Parathyroid adenoma (tissue), 2 donors: ENCODE measurements at regions not wholly inside any gene's neighbourhood (a gene's known extent, or its start where the extent isn't known, plus 50 kb on each side); places are given as distances from the start of the nearest gene placed in this dataset.

ENCODE experiments used
- H2AFZ ChIP-seq: fragments of 300-600 bp; sonication (generic); one replicate; pipeline ENCODE4 v1.7.0; 2017; ENCODE audit warnings: antibody characterized with exemption, mild to moderate bottlenecking
- H3K27ac ChIP-seq: fragments of 300-600 bp; sonication (generic); one replicate; pipeline ENCODE4 v1.7.0; 2017
- H3K27me3 ChIP-seq: fragments of 300-600 bp; sonication (generic); one replicate; pipeline ENCODE4 v1.7.0; 2017; ENCODE audit warnings: low read length; ENCODE audit not compliant: control insufficient read depth, insufficient read depth
- H3K36me3 ChIP-seq: fragments of 300-600 bp; sonication (generic); one replicate; pipeline ENCODE4 v1.7.0; 2017; ENCODE audit warnings: low read length; ENCODE audit not compliant: control insufficient read depth, insufficient read depth
- H3K4me1 ChIP-seq: fragments of 300-600 bp; sonication (generic); one replicate; pipeline ENCODE4 v1.7.0; 2017; ENCODE audit warnings: control low read depth
- H3K4me2 ChIP-seq: fragments of 300-600 bp; sonication (generic); one replicate; pipeline ENCODE4 v1.7.0; 2017; ENCODE audit warnings: low read length
- H3K4me3 ChIP-seq: fragments of 300-600 bp; sonication (generic); one replicate; pipeline ENCODE4 v1.7.0; 2017; ENCODE audit warnings: low read depth, low read length
- H3K79me2 ChIP-seq: fragments of 300-600 bp; sonication (generic); one replicate; pipeline ENCODE4 v1.7.0; 2017; ENCODE audit warnings: control low read depth
- H3K9ac ChIP-seq: fragments of 300-600 bp; sonication (generic); one replicate; pipeline ENCODE4 v1.7.0; 2017; ENCODE audit warnings: mild to moderate bottlenecking
- H3K9me3 ChIP-seq: fragments of 300-600 bp; sonication (generic); one replicate; pipeline ENCODE4 v1.7.0; 2017; ENCODE audit warnings: low read length; ENCODE audit not compliant: control insufficient read depth
- TF ChIP-seq, protein P1 (sequence below): fragments of 300-600 bp; sonication (generic); IDR thresholded peaks from one replicate; pipeline ENCODE4 v1.7.0; 2017; ENCODE audit warnings: antibody characterized with exemption, mild to moderate bottlenecking
- donor health status: primary hyperparathyroidism.

DNA sequence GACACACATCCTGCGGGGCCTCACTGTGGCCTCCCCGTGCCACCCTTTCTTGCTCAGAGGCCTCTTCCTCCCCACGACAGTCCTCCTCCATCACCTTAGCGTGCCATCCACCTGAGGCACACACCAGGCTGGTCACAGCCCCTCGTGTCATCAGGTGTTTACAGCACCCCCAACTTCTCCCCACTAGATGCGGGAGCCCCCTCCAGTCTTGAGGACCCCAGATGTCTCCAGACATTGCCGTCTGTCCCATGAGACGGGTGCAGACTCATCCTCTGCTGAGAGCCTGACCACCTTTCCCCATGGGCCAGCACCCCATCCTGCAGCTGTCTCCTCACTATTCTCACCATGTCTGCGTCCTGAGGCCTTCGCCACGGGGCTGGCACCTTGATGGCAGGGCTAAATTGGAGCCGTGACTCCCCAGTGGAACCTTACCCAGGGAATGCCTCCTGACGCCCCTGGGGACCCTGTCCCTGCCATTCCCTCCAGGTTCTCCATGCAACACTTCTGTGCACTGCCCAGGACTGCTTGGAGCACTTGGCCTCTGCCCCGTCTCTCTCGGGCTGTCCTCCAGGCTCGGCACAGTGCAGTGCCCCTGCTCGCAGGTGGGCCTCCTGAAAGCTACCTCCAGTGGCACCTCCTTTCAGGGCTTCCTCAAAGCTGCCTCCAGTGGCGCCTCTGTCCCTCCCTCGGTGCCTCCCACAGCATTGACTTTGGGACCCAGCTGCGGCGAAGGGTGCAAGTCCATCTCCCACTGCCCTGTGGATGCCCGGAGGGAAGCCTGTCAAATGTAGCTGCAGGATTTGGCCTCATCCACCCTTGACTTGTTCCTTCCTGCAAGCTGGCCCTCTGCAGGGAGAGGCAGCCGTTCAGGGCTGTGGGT is 1386.8 kb downstream of the BRD1 start:
- Histone ChIP-seq H2AFZ (no peak overlapping the region), H3K9ac (no peak overlapping the region), H3K27me3 (no peaks in the 10 kb centered on the region), H3K4me1 (no peaks in the 10 kb centered on the region), H3K36me3 (no peaks in the 10 kb centered on the region), H3K27ac (no peak overlapping the region), H3K4me2 (no peak overlapping the region), H3K4me3 (no peak overlapping the region), H3K79me2 (no peaks in the 10 kb centered on the region), H3K9me3 (no peaks in the 10 kb centered on the region)
- TF ChIP-seq, protein P1, sequence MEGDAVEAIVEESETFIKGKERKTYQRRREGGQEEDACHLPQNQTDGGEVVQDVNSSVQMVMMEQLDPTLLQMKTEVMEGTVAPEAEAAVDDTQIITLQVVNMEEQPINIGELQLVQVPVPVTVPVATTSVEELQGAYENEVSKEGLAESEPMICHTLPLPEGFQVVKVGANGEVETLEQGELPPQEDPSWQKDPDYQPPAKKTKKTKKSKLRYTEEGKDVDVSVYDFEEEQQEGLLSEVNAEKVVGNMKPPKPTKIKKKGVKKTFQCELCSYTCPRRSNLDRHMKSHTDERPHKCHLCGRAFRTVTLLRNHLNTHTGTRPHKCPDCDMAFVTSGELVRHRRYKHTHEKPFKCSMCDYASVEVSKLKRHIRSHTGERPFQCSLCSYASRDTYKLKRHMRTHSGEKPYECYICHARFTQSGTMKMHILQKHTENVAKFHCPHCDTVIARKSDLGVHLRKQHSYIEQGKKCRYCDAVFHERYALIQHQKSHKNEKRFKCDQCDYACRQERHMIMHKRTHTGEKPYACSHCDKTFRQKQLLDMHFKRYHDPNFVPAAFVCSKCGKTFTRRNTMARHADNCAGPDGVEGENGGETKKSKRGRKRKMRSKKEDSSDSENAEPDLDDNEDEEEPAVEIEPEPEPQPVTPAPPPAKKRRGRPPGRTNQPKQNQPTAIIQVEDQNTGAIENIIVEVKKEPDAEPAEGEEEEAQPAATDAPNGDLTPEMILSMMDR: no peak

DNA sequence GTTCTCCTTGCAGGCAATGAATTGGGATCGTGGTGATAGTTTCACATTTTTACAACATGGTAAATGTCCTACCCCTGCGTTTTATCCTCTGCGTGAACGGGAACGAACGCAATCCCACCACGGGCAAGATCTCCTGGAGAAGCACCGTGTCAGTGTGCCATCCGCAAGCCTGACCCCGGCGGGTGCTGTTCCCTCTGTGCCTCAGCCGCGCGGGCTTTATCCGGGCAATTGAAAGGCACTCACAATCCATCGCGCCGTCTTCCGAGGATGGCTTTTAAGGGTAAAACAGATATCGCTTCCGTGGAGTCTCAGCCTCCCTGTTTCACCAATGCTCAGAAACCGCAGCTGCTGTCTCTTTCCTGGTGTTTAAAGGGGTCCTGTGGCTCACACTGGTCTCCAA is 1387.5 kb downstream of the BRD1 start:
- no peaks in the 10 kb centered on the region for H3K79me2 ChIP-seq
- H3K9me3 ChIP-seq: no peaks in the 10 kb centered on the region
- H3K27ac ChIP-seq: no peak overlapping the region
- H3K4me1 ChIP-seq: no peaks in the 10 kb centered on the region
- no peaks in the 10 kb centered on the region for H3K36me3 ChIP-seq
- no peak overlapping the region for H2AFZ ChIP-seq
- no peak overlapping the region for H3K4me3 ChIP-seq
- H3K4me2 ChIP-seq: no peak overlapping the region
- H3K27me3 ChIP-seq: no peaks in the 10 kb centered on the region
- TF ChIP-seq, protein P1: no peak
- H3K9ac ChIP-seq: no peak overlapping the region

DNA sequence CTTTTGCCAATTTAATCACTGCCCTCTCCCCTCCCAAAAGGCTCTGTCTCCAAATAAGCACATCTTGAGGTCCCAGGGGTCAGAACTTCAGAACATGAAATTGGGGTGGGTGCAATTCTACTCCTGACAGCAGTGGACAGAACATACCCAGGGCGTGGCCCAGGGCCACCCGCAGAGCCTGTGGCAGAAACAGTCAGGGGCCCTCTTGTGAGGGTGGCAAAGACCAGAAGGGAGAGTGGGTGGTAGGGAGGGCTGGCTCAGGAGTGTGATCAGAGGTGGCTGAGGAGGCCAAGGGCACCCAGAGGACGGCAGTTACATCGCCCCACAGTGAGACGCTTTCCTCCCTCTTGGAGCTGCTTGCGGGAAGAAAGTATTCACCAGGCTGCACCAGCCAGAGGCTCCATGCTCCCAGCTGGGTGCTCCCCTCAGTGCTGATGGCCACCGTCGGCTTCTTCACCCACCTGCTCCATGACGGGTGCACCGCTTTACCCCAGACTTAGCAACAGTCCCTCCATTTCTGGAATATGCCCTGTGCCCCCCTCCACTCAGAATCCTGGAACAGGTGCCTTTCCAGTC is 1388.0 kb downstream of the BRD1 start:
- H3K4me2 ChIP-seq: no peak overlapping the region
- H3K27ac ChIP-seq: no peak overlapping the region
- no peak overlapping the region for H3K4me3 ChIP-seq
- TF ChIP-seq, protein P1: no peak
- H2AFZ ChIP-seq: no peak overlapping the region
- H3K9me3 ChIP-seq: no peaks in the 10 kb centered on the region
- no peak overlapping the region for H3K9ac ChIP-seq
- H3K4me1 ChIP-seq: no peaks in the 10 kb centered on the region
- no peaks in the 10 kb centered on the region for H3K36me3 ChIP-seq
- no peaks in the 10 kb centered on the region for H3K27me3 ChIP-seq
- H3K79me2 ChIP-seq: no peaks in the 10 kb centered on the region

DNA sequence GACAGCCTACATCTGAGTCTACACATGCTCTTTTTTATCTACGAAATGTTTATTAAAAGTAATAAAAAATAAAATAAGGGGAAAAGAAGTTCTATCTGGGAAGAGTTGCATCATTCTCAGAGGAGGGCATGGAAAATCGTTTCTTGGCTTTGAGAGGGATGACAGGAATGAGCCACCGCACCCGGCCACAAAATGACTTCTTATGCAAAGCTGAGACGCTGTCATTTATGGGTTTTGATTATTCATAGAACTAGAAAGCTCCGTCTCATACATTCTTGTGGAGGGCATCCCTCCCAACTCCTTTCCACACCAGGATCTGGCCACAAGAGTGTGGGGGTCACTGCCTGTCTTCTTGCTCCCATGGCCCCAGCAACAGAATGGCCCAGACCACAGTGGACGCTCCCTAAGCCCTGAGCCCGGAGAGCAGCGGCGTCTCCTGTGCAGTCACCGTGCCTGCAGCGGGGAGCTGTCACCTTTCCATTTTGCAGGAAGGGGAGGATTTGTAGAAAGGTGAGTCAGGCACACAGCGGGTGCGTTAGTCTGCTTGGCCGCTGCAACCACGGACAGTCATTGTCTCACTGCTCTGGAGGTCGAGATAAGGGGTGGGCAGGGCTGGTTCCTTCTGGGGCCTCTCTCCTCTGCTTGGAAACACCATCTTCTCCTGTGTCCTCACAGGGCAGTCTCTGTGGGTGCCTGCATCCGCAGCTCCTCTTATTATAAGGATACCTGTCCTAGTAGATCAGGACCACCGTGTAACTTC is 1388.7 kb downstream of the BRD1 start:
- H3K4me1 ChIP-seq: no peaks in the 10 kb centered on the region
- H3K36me3 ChIP-seq: no peaks in the 10 kb centered on the region
- no peaks in the 10 kb centered on the region for H3K27me3 ChIP-seq
- H3K79me2 ChIP-seq: no peaks in the 10 kb centered on the region
- no peaks in the 10 kb centered on the region for H3K9me3 ChIP-seq
- no peak overlapping the region for H3K9ac ChIP-seq
- H3K4me2 ChIP-seq: no peak overlapping the region
- TF ChIP-seq, protein P1: no peak
- no peak overlapping the region for H3K27ac ChIP-seq
- no peak overlapping the region for H2AFZ ChIP-seq
- no peak overlapping the region for H3K4me3 ChIP-seq
